GM12873 (cell line): ENCODE measurements at regions not wholly inside any gene's neighbourhood (a gene's known extent, or its start where the extent isn't known, plus 50 kb on each side); places are given as distances from the start of the nearest gene placed in this dataset.

Source experiments
- TF ChIP-seq, protein P1 (sequence below): IDR thresholded peaks from 2 replicates; pipeline ENCODE4 v1.5.1; 2012; ENCODE audit warnings: low read depth, mild to moderate bottlenecking, moderate library complexity, low read length, control low read depth; ENCODE audit not compliant: insufficient read depth; ENCODE audit errors: missing control alignments

DNA sequence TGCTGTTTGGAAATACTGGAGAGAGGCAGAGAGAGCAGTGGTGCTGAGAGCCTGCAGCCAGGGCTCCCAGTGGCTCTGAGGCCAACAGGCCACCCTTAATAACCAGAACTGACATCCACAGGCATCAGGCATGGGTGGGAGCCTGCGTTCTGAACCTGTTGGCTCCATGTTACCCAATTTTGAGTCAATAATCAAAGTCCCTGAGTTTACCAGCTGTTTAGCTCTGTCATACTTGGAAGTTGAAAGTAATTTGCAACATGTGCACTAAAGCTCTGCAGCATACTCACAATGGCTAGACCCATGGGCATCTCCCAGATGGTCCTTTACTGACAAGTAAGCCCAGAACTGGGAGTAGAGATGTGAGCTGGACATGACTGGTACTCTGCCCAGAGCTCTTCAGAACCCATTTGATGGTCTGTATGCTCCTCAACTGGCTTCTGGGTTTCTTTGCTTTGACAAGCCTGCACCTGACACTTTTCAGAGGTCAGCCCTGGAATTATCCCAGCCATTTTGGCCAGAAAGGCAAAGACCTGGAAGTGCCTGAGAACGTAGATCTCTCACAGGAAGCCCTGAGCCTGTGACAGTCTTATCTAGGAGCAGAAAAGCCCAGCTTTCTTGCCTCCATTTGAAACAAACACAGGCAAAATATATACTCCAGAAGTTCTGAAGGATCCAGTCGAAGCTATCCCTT is 122.4 kb upstream of the CITED2 start:
- TF ChIP-seq, protein P1, sequence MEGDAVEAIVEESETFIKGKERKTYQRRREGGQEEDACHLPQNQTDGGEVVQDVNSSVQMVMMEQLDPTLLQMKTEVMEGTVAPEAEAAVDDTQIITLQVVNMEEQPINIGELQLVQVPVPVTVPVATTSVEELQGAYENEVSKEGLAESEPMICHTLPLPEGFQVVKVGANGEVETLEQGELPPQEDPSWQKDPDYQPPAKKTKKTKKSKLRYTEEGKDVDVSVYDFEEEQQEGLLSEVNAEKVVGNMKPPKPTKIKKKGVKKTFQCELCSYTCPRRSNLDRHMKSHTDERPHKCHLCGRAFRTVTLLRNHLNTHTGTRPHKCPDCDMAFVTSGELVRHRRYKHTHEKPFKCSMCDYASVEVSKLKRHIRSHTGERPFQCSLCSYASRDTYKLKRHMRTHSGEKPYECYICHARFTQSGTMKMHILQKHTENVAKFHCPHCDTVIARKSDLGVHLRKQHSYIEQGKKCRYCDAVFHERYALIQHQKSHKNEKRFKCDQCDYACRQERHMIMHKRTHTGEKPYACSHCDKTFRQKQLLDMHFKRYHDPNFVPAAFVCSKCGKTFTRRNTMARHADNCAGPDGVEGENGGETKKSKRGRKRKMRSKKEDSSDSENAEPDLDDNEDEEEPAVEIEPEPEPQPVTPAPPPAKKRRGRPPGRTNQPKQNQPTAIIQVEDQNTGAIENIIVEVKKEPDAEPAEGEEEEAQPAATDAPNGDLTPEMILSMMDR: no peak

DNA sequence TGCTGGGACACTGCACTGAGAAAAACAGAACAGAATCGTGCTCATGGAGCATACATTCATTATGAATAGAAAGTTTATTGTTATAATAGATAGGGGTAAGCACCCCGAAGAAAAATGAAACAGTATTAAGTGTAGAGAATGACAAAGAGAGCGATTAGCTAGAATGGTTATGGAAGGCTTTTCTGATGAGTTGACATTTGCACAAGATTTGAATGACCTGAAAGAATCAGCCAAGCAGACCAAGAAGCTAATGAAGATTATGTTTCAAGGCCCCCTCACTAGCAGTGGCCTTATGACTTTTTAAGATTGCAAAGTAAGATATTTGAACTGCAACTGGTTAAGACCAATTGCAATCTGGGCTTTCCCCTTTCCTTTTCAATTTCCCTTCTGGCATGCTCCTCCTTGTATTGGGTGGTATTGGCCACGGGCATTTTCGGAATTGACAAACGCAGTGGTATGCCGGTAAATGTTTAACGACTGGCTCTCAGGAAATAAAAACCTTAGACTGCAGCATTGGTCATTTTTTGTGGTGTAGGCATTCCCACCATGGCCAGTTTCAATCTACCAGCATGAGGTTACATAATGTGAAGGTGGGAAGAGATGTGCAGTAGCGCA is 120.0 kb upstream of the CITED2 start:
- TF ChIP-seq, protein P1: no peak

GRCh38 chr6:139490482-139490881 is 116.0 kb upstream of the CITED2 start:
- TF ChIP-seq, protein P1: no peak

DNA sequence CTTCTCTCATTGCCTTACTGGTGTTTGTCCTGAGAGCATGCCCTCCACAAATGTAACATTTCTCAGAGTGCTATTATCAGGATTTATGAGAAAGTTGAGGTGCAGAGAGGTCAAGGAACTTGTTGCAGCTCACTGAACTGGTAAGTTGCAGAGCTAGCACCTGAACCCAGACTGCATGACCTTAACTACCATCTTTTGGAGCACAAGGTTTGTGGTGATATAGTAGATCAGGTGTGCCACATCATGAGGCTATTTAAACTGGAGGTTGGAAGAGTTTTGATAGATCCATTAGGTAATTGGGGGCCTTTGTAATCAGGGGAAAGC is 112.0 kb upstream of the CITED2 start:
- TF ChIP-seq, protein P1: no peak

- TF ChIP-seq, protein P1: no peak
These were observed 111.5 kb upstream of the CITED2 start for GRCh38 chr6:139485742-139486475.

DNA sequence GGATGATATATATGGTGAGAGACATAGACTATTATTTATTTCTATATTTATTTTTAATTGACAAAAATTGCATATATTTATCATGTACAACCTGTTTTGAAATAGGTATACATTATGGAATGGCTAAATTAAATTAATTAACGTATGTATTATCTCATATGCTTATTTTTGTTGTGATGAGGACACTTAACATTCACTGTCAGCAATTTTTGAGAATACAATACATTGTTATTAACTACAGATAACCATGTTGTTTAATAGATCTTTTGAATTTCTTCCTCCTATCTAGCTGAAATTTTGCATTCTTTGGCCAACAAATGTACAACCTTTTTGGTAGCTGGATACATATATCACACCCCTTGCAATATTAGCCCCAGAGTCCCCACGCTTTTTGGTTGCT is 110.7 kb upstream of the CITED2 start:
- TF ChIP-seq, protein P1: no peak

DNA sequence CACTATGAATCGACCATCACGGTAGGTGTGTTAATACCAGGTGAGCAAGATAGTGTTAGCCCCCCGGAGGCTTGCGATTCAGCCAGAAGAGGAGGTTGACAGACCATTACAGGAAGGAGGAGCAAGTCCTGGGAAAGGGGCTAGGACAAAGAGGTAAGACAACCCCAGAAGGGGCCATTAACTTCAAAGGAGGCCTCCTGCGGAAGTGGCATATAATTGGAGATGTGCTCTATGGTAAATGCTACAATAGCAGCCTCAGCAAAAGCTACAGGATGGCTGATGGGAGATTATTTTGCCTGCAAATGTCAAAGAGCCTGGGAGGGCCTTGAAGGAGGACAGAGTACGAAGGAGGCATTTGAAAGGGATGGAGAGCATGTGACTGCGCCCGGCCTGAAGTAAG is 108.6 kb upstream of the CITED2 start:
- TF ChIP-seq, protein P1: no peak
